HL-60 (cell line): ENCODE measurements at regions not wholly inside any gene's neighbourhood (a gene's known extent, or its start where the extent isn't known, plus 50 kb on each side); places are given as distances from the start of the nearest gene placed in this dataset.

Experiments used
- DNase-seq, 2 experiments: peaks; one replicate each; pipeline ENCODE4 v3.0.0-alpha.2; 2010 to 2020; ENCODE audit warnings: low read depth in 1 of 2, low spot score in 1 of 2
- H3K27ac ChIP-seq: fragments of 250-450 bp; sonication (Bioruptor Pico); replicated peaks from 2 replicates; pipeline ENCODE4 v1.5.1; 2020; ENCODE audit warnings: mild to moderate bottlenecking, moderate library complexity
- H3K27me3 ChIP-seq: fragments of 250-450 bp; sonication (Bioruptor Pico); 2 replicates; pipeline ENCODE4 v1.5.1; 2021; ENCODE audit warnings: mild to moderate bottlenecking, moderate library complexity; ENCODE audit not compliant: insufficient read depth, poor library complexity, severe bottlenecking
- H3K4me3 ChIP-seq: replicated peaks from 2 replicates; pipeline ENCODE4 v1.5.1; 2011; ENCODE audit warnings: mild to moderate bottlenecking, control low read depth, low read length; ENCODE audit not compliant: insufficient read depth
- GABPA ChIP-seq: IDR thresholded peaks from 2 replicates; pipeline ENCODE4 v1.6.1; 2012; ENCODE audit warnings: low read depth
- POLR2AphosphoS5 ChIP-seq: IDR thresholded peaks from 2 replicates; pipeline ENCODE4 v1.6.1; 2012; ENCODE audit warnings: low read depth
- SPI1 ChIP-seq: IDR thresholded peaks from 2 replicates; pipeline ENCODE4 v1.6.1; 2012; ENCODE audit warnings: low read depth, mild to moderate bottlenecking, borderline replicate concordance
- TF ChIP-seq, protein P1 (sequence below): IDR thresholded peaks from one replicate; pipeline ENCODE4 v1.5.1; 2011; ENCODE audit warnings: low read length, control low read depth, inconsistent platforms; ENCODE audit not compliant: insufficient read depth
- TF ChIP-seq, protein P2 (sequence below): IDR thresholded peaks from 2 replicates; pipeline ENCODE4 v1.6.1; 2012; ENCODE audit warnings: low read depth; ENCODE audit not compliant: insufficient replicate concordance

DNA sequence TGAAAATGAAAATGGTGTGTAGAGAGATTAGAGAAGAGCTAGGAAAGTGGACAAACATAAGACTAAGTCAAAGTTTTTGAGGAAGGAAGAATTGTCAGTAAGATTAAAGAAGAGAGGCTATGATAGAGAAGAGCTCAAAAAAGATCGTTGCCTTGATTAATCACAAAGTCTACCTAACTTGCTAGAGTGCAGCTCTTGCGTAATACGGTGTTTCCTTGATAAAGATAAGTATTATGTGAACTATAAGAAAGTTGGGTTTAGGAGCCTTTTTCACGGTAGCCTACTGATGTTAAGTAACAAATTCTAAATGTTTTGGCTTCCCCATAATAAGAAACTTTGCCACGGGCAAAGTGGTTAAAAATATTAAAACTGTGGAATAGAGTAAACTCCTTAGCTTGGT lies 226.4 kb upstream of the NRXN1 start:
- no peak overlapping the region for H3K27ac ChIP-seq
- DNase-seq: no peak
- no peaks in the 10 kb centered on the region for H3K27me3 ChIP-seq
- TF ChIP-seq POLR2AphosphoS5: no peak
- TF ChIP-seq SPI1: no peak
- TF ChIP-seq, protein P1, sequence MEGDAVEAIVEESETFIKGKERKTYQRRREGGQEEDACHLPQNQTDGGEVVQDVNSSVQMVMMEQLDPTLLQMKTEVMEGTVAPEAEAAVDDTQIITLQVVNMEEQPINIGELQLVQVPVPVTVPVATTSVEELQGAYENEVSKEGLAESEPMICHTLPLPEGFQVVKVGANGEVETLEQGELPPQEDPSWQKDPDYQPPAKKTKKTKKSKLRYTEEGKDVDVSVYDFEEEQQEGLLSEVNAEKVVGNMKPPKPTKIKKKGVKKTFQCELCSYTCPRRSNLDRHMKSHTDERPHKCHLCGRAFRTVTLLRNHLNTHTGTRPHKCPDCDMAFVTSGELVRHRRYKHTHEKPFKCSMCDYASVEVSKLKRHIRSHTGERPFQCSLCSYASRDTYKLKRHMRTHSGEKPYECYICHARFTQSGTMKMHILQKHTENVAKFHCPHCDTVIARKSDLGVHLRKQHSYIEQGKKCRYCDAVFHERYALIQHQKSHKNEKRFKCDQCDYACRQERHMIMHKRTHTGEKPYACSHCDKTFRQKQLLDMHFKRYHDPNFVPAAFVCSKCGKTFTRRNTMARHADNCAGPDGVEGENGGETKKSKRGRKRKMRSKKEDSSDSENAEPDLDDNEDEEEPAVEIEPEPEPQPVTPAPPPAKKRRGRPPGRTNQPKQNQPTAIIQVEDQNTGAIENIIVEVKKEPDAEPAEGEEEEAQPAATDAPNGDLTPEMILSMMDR: no peak
- TF ChIP-seq, protein P2, sequence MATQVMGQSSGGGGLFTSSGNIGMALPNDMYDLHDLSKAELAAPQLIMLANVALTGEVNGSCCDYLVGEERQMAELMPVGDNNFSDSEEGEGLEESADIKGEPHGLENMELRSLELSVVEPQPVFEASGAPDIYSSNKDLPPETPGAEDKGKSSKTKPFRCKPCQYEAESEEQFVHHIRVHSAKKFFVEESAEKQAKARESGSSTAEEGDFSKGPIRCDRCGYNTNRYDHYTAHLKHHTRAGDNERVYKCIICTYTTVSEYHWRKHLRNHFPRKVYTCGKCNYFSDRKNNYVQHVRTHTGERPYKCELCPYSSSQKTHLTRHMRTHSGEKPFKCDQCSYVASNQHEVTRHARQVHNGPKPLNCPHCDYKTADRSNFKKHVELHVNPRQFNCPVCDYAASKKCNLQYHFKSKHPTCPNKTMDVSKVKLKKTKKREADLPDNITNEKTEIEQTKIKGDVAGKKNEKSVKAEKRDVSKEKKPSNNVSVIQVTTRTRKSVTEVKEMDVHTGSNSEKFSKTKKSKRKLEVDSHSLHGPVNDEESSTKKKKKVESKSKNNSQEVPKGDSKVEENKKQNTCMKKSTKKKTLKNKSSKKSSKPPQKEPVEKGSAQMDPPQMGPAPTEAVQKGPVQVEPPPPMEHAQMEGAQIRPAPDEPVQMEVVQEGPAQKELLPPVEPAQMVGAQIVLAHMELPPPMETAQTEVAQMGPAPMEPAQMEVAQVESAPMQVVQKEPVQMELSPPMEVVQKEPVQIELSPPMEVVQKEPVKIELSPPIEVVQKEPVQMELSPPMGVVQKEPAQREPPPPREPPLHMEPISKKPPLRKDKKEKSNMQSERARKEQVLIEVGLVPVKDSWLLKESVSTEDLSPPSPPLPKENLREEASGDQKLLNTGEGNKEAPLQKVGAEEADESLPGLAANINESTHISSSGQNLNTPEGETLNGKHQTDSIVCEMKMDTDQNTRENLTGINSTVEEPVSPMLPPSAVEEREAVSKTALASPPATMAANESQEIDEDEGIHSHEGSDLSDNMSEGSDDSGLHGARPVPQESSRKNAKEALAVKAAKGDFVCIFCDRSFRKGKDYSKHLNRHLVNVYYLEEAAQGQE: no peak
- no peak for TF ChIP-seq GABPA
- H3K4me3 ChIP-seq: no peak overlapping the region

DNA sequence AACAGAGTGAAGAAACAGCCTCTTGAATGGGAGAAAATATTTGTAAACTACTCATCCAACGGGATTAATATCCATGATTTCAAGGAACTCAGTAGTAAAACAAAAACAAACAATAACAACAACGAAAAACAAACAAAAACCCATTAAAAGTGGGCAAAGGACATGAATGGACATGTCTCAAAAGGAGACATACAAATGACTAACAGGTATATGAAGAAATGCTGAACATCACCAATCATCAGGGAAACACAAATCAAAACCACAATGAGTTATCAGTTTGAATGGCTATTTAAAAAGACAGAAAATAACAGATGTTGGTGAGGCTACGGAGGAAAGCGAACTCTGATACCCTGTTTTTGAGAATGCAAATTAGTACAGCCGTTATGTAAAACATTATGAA lies 224.8 kb upstream of the NRXN1 start:
- no peak for DNase-seq
- Histone ChIP-seq H3K4me3 (no peak overlapping the region), H3K27ac (no peak overlapping the region), H3K27me3 (no peaks in the 10 kb centered on the region)
- TF ChIP-seq, protein P1: no peak
- TF ChIP-seq, protein P2: no peak
- no peak for TF ChIP-seq GABPA
- TF ChIP-seq SPI1: no peak
- TF ChIP-seq POLR2AphosphoS5: no peak

DNA sequence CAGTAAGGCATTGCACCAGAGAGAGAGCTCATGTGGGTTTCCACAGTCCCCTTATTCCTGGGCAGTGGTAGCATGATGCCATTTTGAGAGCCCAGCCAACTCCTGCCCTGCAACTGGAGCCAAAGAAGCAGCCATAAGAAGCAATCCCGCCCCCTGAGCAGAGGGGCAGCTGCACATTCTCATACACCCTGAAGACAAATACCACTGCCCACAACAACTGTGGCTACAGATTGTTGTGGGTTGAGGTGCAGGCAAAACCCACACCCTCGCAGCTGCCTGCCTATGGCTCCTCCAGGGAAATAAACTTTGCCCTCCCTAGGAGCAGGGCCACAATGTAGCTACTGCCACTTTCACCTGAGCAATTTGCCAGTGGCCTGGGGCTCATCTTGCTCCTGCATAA lies 219.4 kb upstream of the NRXN1 start:
- TF ChIP-seq SPI1 (no peak), GABPA (no peak), POLR2AphosphoS5 (no peak)
- TF ChIP-seq, protein P1: no peak
- TF ChIP-seq, protein P2: no peak
- no peak for DNase-seq
- no peak overlapping the region for H3K4me3 ChIP-seq
- H3K27ac ChIP-seq: no peak overlapping the region
- no peaks in the 10 kb centered on the region for H3K27me3 ChIP-seq
